ENCODE measurements at regions not wholly inside any gene's neighbourhood (a gene's known extent, or its start where the extent isn't known, plus 50 kb on each side); places are given as distances from the start of the nearest gene placed in this dataset.
"Not testable (repeated sequence)": the region's sequence is repeated elsewhere in the genome, so short reads cannot be mapped to it uniquely, and the experiment has no call there.

DNA sequence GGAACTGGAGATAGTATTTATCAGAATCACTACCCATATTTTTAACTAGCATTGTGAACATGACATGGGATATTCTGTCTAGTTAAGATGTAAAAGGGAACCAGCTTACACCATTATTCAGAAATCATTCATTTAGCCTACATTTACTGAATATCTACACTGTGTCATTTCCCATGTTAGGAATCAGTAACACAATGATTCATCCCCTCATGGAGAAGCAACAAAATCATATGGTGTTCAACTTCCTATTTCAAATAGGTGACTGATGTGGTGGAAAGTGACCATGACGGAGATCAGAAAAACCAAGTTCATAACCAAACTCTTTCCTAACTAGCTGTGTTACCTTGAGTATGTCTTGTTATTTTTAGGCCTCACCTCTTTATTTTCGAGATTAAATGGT is 550.0 kb upstream of the TUSC1 start:
- no peak overlapping the region for H3K4me3 ChIP-seq (ENCODE audit: low read depth, low read length)
- TF ChIP-seq, protein P1, sequence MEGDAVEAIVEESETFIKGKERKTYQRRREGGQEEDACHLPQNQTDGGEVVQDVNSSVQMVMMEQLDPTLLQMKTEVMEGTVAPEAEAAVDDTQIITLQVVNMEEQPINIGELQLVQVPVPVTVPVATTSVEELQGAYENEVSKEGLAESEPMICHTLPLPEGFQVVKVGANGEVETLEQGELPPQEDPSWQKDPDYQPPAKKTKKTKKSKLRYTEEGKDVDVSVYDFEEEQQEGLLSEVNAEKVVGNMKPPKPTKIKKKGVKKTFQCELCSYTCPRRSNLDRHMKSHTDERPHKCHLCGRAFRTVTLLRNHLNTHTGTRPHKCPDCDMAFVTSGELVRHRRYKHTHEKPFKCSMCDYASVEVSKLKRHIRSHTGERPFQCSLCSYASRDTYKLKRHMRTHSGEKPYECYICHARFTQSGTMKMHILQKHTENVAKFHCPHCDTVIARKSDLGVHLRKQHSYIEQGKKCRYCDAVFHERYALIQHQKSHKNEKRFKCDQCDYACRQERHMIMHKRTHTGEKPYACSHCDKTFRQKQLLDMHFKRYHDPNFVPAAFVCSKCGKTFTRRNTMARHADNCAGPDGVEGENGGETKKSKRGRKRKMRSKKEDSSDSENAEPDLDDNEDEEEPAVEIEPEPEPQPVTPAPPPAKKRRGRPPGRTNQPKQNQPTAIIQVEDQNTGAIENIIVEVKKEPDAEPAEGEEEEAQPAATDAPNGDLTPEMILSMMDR (IDR thresholded peaks at IDR 0.05; ENCODE audit: borderline replicate concordance, insufficient read depth, low read depth, low read length) = no peak

DNA sequence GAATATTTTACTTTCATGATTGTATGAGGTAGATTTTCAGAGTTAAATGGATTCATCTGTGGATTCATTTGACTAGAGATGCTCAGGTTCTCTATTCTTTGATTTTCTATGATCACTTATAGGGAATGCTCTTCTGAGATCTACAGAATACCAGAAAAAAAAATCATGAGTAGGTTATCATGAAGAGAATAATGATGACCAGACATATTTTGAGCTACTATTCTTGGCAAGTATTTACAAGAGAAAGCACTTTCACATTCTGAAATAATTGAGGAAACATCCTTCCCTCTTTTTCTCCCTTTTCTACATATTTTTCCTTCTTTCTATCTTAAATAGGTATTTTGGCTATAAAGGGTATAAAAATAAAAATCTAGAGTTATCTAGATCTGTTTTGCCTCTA is 543.0 kb upstream of the TUSC1 start:
- TF ChIP-seq, protein P1 (IDR thresholded peaks at IDR 0.05; ENCODE audit: borderline replicate concordance, insufficient read depth, low read depth, low read length) = no peak
- no peak overlapping the region for H3K4me3 ChIP-seq (ENCODE audit: low read depth, low read length)

DNA sequence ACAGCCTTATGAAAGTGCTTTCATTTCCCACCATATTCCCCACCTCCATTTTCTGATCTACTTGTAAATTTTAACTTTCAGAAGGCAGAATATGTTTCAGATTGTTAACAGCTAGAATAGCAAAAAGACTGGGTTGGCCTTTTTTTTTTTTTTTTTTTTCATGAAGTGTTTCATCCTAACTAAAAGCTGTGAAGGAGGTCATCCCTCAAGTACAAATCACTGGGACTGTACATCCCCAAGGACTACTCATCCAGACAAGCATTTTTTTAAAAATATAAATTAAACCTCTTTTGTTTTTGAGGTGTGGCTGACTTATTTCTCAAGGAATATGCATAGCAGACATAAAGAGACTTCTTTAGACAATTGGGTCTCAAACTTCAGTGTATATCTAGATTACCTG is 542.1 kb upstream of the TUSC1 start:
- TF ChIP-seq, protein P1 (IDR thresholded peaks at IDR 0.05; ENCODE audit: borderline replicate concordance, insufficient read depth, low read depth, low read length) = no peak
- H3K4me3 ChIP-seq (ENCODE audit: low read depth, low read length) = no peak overlapping the region

DNA sequence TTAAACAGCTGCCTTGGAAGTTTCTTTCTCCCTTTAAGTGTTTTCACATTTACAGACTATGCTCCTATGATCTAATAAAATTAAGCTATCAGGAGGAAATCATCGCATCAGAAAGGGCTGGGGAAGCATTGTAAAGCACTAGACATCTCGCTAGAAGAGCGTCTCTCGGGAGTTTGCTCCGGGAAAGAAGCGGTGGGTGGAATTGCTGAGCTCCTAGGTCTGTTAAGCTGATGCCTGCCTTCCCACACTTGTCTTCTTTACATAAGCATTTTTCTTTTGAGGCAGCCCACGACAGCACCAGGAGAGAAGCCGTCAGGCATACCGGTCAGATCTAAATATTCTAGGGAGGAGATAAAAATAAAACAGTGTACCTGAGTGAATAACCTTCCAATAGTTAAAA is 541.7 kb upstream of the TUSC1 start:
- TF ChIP-seq, protein P1 (IDR thresholded peaks at IDR 0.05; ENCODE audit: borderline replicate concordance, insufficient read depth, low read depth, low read length) = no peak
- no peak overlapping the region for H3K4me3 ChIP-seq (ENCODE audit: low read depth, low read length)

DNA sequence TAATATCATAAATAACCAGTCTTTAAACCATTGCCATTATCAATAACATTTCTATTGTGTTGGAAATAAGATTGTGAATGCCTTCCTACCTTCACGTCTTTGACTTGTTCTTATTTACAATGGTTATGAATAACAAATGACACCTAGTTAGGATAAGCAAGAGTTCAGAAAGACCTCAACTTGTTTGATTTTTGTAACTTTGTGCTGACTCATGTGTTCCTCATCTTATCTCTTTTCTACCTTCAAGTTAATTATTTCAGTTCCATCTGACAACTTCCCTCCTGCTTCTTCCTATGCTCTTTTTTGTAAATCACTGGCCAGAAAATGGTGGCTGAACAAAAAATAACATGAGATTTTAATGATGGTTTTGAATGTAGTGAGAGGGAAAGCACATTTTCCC is 538.5 kb upstream of the TUSC1 start:
- TF ChIP-seq, protein P1 (IDR thresholded peaks at IDR 0.05; ENCODE audit: borderline replicate concordance, insufficient read depth, low read depth, low read length) = no peak

DNA sequence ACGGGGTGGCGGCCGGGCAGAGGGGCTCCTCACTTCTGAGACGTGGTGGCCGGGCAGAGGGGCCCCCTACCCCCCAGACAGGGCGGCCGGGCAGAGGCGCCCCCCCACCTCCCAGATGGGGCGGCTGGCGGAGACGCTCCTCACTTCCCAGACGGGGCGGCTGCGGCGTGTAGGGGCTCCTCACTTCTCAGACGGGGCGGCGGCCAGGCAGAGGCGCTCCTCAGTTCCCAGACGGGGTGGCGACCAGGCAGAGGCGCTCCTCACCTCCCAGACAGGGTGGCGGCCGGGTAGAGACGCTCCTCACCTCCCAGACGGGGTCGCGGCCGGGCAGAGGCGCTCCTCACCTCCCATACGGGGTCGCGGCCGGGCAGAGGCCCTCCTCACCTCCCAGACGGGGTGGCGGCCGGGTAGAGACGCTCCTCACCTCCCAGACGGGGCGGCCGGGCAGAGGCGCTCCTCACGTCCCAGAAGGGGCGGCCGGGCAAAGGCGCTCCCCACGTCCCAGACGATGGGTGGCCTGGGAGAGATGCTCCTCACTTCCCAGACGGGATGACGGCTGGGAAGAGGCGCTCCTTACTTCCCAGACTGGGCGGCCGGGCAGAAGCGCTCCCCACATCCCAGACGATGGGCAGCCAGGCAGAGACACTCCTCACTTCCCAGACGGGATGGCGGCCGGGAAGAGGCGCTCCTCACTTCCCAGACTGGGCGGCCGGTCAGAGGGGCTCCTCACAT is 536.6 kb upstream of the TUSC1 start:
- H3K4me3 ChIP-seq (ENCODE audit: low read depth, low read length) = not testable (repeated sequence)

More for the DNA sequence above, 538.5 kb upstream of the TUSC1 start:
- H3K4me3 ChIP-seq (ENCODE audit: low read depth, low read length) = no peak overlapping the region

DNA sequence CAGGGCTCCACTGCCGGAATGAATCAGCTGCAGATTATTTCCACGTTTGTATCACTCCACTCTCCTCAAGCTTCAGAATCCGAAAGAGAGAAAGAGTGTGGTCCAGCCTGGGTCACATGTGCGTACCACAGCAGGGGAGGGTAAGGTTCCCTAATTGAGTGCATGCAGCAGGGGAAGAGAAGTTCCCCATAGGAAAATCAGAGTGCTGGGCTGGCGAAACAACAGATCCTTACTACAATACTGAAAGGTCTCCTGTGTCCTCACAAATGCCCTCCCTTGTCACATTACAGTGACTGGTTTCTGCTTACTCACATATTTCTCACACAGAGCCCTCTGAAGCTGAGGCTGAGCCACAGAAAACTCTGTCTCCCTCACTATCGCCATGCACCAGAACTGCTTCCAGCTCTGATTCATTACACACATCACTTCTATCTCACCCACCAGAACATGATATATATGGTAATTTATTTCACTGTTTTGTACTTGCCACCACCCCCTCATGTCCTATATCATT is 532.2 kb upstream of the TUSC1 start:
- H3K4me3 ChIP-seq (ENCODE audit: low read depth, low read length) = no peak overlapping the region
- TF ChIP-seq, protein P1 (IDR thresholded peaks at IDR 0.05; ENCODE audit: borderline replicate concordance, insufficient read depth, low read depth, low read length) = no peak

Measured in GM12875 (cell line).